Forelimb muscle (tissue), 1 donor: ENCODE measurements at regions not wholly inside any gene's neighbourhood (a gene's known extent, or its start where the extent isn't known, plus 50 kb on each side); places are given as distances from the start of the nearest gene placed in this dataset.

Experiments used
- DNase-seq: peaks from one replicate; pipeline ENCODE4 v3.0.0-alpha.2; 2013; ENCODE audit warnings: low read depth

DNA sequence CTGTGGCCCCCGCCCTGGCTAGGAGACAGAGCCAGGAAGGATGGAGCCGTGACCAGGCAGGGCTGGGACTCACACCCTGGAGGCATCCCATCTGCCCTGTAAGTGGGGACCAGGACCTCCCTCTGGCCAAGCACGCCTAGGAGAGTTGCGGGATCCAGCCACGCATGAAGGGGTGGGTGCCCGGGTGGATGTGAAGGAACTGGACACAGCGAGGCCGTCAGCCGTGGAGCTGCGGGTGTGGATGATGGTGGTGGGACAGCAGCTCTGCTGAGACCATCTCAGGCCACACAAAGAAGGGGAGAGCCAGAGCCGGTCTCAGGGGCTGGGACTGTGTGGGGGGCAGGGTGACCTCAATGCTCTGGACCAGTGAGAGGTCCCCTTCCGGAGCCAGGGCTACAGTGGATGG, 746.4 kb downstream of the BRD1 start:
- DNase-seq = no peak

DNA sequence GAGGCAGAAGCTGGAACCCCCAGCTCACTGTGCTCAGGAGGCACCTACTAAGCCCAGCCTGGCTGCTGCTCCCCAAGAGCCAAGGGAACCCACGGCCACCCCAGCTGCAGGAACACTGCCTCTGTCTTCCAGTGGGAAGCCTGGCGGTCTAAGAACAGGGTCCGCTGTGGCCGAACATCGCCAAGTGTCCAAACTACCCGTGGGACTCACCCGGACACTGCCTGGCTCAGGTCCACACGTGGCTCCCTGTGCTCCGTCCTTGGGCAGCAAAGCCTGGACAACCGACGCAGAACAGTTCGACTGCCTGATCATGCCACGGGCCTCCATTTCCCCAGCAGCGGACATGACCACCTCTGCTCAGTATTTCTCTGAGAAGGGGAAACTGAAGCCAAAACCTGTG, 747.0 kb downstream of the BRD1 start:
- DNase-seq = no peak

DNA sequence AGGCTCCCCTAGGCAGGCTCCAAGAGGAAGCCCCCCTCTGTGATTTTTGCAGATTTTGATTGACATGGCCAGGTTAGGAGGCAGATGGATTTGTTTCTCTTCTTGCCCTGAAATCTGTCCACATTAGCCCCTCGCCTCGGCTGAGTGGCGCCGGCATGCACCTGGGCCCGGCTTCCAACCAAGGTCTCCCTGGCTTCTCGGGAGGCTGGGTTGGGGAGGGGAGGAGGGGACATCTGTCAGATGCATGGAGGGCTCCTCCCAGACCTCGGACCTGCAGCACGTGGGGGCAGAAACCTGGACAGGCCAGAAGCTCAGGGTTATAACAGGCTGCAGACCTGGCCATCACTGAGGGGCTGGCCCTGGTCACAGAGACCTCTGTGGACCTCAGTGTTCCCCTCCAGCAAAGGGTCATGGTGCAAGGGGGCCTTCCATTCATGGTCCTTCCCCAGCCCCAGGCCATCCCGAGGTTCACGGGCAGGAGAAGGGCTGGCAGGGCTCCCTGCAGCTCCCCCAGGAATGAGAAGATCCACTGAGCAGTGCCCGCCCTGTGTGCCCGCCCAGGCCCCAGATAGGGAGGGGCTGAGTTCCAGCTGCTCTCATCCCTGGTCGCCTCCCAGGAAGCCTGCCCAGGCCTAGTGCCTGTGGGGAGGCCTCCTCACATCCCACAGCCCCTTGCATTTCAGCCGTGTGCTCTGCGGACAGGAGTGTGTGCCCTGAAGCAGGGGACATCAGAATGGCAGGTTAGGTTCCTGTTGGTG, 747.8 kb downstream of the BRD1 start:
- no peak for DNase-seq

DNA sequence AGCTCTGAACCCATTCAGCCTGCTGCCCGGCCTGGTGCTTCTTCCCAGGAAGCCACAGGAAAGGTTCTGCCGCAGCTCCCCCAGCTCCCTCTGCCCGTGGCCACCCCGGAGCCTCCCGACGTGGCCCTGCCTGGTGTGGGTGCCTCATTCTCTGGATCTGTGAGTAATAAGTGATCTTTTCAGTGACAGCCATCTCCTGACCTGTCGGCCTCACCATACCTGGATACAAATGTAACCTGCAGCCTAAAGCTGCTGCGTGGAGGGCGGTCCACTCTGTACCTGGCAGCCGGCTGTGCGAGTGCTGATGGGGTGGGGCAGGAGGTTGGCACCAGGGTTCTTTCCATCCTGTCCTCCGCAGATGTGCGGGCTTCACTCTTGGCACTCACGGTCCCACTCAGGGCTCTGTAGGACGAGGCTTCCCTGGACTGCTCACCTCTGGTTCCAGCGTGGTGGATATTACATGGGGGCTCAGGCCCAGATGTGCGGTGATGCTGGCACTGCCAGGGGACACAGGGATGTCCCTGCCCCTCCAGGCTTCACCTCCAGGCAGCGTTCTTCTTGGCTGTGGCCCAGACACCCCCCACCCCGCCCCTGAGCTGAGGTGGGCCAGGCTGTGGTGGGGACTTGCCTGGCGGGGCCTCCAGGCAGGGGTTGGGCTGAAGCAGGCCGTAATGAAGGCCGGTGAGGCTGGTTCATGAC, 748.5 kb downstream of the BRD1 start:
- DNase-seq = no peak

DNA sequence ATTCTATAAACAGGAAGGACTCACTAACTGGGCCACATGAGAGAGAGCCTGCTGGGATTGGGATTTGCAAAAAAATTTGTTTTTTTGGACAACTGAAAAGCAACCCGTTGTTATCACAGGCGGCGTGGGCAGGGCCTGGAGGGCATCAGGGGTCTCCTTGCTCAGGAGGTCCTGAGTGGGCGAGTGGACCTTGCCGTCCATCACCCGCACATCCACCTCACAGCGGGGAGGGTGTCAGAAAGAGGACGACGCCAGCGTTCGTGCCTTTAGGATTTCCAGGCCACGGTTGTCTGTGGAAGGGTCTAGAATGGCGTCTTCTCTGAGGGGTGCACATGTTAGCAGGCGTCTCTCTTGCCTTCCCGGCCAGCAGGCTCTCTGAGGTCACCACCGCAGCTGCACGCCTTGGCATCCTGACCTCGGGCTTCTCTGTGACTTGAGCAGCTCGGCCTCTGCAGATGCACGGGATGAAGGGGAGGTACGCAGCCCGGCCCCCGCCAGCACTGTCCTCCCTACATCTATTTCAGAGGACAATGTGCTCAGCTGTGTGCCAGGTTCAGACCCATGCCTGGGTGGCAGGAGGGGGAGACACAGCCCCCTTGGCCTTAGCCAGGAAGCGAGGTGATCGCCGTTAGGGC, 749.5 kb downstream of the BRD1 start:
- no peak for DNase-seq

DNA sequence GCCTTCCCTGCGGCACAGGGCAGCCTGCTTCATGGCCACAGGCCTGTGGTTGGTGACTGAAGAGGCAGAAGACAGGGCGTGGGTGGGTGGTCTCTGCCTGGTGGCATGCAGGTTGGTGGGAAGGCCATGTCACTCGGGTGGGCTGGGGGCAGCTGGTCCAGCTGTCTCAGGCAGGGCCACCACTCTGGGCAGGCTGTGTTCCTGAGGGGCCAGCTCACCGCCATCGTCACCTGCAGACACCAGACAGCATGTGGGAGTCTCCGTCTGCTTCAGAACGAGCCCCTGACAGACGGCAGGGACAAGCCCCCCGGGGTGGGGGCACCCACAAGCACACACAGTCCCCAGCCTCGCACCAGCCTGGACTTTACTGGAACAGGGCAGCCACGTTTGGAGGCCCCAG, 750.1 kb downstream of the BRD1 start:
- DNase-seq = no peak

DNA sequence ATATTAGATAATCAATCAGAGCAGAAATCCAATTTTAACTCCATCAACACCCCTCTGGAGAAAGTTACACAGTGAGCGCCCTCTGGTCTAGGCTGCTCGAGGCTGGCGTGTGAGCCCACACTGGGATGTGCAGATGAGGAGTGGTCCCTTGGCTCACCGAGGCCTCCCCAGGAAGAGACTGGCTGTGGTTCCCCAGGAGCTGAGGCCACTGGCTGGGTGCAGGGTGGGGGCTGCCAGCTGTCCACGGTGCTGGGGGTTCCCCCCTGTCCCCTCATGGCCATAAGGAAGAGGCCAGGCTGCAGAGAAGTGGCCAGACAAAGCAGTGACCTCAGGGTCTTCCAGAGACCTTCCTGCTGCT, 750.7 kb downstream of the BRD1 start:
- no peak for DNase-seq

DNA sequence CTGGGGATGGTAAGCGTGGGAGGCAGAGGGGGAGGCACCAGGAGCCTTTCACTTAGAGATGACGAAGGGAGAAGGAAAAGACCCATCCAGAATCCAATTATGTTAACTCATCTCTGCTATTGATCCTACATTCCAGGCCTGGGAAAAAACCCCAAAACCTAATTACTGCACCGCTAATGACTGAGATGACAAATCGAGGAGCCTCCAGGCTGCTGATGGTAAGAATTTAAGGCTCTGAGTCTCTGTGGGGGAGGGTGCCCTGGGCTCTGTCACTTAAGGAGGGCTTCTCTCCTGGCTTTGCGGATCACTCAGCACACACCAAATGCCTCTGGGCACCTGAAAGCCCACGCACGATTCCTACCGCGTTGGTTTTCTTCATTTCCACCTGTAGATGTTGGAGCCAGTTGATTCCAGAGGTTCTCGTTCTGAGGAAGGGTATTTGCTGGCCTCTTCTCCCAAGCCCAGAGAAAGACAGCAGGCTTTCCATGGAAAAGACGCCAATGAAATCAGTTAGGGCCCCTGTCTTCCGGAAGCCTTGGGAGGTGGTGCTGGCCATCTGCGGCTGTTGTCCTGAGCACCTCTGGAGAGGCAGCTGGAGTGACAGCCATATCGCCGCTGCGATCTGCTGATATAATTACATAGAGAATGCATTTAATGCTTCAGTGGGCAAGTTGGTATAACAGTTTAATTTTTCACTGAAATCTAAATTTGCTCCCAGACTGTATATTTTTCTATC, 751.2 kb downstream of the BRD1 start:
- DNase-seq = no peak

DNA sequence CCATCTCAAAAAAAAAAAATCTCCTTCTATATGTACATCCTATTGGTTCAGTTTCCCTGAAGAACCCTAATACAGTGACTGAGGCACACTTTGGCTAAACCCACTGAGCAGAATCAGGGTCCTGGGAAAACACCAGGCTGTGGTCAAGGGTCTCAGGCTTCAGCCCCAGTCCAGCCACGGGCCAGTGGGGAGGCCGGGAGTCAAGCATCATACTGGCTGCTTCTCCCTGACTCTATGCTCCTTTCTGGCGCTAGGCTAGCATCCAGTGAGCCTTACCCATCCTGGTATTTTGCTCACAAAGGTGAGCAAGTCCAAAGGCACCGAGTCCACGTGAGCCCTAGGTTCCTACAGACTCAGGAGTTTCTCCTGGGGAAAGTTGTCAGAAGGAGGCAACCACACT, 752.5 kb downstream of the BRD1 start:
- no peak for DNase-seq

DNA sequence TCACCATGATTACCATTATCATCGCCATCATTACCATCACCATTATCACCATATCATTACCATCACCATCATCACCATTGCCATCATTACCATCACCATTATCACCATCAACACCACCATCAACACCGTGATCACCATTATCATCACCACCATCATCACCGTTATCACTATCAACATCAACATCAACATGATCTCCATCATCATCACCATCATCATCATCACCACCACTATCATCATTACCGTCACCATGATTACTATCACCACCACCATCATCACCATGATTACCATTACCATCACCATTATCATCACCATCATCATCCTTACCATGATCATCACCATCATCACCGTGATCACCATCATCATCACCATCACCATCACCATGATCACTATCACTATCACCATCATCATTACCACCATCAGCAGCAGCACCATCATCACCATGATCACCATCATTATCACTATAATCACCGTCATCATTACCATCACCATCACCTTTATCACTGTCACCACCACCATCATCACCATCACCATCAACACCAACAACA, 753.7 kb downstream of the BRD1 start:
- no peak for DNase-seq

DNA sequence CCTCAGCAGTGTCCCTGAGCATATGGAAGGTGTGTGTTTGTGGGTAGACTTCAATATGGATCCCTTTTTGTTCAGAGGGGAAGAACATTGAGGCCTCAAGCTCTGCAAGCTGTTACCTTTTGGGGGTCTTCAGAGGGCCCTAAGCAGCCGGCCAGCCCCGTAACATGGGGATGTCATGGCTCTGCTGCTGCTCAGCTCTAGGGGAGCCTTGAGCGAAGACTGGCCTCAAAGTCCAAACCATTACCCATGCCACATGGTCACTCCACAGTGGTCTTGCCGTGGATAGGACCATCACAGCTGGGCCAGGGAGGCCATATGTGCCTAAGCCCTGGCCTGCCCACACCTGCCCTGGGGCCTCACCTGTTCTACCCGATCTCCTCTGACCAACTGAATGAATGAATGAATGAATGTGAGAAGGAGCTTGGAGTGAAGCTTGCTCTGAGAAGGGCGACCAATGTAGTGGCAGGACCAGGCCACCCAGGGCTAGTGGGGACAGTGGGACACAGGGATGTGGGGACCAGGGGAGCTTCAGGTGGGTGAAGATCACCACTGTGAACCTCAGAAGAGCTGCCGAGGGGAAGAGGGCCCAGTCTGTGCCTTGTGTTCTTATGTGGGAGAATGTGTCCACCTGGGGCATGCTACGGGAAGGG, 754.6 kb downstream of the BRD1 start:
- DNase-seq = no peak

DNA sequence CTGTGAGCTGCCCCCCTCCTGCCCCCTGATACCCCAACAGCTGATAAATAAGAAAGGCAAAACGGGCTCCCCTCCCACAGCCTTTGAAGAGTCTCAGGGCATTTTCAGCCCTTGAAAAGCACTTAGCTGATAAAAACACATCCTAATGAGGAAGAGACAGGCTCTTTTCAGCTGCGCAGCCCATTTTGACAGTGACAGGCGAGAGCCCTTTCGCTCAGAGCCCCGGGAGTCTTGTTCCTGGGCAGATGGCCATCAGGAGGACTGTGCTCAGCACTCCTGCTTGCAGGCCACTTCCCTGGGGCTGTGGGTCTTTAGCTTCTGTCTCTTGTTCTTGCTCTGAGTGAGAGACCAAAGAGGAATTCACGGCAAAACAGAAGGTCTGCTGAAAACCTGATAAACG, 757.2 kb downstream of the BRD1 start:
- no peak for DNase-seq

DNA sequence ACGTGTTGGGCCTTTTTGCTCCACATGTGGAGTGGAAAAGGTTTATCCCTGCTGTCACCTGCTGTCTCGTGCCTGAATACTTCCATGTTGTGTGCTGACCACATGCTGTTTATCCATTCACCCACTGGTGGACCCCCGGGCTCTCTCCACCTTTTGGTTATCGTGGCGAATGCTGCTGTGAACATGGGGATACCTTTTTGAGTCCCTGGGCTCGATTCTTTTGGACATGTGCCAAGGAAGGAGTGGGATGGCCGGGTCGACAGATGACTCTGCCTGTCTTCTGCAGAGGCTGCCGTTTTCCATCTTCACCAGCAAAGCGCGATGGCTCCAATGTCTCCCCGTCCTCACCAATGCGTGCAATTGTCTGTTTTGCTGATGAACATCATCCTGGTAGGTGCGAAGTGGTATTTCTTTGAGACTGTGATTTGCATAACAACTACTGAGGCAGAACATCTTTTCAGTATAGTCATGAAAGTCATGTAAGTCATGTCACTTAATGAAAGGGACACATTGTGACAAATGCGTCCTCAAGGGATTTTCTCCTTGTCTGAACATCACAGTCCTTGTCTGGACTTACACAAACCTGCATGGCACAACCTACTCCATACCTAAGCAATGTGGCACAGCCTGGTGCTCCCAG, 758.7 kb downstream of the BRD1 start:
- DNase-seq = no peak

DNA sequence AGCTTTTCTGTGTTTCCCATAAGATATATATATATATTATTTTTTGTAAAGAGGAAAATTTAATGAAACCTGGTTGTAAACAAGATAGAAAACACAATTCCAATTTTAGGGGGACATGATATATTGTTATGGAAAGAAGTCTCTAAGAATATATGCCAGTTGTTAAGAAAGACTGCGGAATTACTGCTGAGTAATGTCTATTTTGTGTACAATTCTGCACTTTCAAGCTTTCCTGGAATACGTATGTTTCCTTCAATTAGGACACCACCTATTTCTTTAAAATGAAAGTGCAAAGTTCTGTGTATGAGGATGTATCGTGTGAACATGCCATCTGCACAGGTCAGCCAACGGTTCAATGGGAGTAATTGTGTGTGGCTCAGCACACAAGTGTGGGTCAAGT, 760.2 kb downstream of the BRD1 start:
- DNase-seq = no peak

DNA sequence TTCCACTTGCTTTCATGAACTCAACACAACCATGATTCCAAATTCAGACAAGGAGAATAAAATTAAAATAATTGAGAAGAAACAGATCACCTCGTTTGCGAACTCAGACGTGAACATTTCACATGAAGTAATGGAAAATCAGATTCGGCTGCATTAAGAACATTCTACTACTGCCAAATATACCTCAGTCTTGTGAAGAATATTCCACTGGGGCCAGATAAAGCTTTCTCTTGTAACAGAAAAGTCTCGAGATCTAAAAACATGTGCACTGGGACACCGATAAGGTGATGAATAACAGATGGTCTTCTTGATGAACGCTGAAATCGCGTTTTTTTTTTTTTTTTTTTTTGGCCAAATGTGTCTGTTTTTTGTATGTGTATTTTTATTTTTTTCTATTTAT, 761.1 kb downstream of the BRD1 start:
- DNase-seq = no peak

DNA sequence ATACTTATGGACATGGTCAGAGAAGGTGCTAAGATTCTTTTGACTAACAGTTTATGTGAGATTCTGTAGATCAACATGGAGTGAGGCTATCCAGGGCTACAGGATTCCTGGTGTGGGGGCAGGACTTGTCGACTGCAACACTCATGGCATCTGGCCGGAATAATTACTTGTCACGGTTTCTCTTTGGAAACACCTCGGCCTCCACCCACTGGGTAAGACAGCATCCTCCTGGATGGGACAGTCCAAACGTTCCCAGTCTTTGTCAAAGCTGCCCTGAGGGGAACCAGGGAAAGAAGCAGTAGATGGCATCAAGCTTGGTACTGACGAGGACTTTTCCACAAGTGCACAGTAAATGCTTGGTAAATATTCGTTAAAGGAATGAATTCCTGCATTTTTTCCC, 762.8 kb downstream of the BRD1 start:
- no peak for DNase-seq

DNA sequence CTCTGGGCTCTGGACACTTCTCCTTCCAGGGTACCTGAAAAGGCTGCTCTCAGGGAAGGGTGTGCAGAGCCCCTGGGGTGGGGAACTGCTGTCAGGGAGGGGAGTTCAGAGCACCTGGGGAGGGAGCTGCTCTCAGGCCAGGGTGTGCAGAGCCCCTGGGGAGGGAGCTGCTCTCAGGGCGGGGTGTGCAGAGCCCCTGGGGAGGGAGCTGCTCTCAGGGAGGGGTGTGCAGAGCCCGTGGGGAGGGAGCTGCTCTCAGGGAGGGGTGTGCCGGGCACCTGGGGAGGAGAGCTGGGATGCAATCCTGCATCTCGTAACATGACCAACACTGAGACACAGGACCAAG, 764.2 kb downstream of the BRD1 start:
- DNase-seq = no peak

DNA sequence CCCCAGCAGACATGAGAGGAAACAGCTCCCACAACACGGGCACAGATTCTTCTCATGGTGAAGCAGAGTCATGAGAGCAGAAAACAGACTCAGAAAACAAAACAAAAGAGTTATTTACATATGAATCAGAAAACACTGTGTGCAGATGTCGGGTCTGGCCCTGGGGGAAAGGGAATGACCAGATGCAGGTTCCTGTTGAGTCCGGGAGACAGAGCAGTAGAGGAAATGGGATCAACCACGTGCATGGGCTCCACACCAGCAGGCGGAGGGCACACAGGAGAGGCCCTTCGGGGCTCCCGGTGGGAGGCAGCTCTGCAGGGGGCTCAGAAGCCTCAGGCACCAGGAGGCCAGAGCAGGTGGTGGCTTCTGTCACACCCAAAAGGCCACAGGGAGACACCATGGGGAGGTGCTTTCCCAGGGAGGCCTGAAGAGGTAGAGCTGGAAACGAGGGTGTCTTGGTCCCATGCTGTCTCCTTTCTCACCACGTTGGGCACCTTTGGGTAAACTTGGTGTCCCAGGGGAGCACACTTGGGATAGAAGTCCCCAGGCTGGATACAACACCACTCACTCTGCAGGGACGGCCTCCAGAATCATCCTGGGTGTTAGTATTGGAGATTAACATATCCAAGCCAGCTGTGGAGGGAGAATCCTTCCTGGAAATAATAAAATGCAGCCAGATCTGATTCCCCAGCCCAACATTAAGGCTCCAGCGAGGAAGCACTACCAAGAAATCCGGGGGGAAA, 764.7 kb downstream of the BRD1 start:
- no peak for DNase-seq

DNA sequence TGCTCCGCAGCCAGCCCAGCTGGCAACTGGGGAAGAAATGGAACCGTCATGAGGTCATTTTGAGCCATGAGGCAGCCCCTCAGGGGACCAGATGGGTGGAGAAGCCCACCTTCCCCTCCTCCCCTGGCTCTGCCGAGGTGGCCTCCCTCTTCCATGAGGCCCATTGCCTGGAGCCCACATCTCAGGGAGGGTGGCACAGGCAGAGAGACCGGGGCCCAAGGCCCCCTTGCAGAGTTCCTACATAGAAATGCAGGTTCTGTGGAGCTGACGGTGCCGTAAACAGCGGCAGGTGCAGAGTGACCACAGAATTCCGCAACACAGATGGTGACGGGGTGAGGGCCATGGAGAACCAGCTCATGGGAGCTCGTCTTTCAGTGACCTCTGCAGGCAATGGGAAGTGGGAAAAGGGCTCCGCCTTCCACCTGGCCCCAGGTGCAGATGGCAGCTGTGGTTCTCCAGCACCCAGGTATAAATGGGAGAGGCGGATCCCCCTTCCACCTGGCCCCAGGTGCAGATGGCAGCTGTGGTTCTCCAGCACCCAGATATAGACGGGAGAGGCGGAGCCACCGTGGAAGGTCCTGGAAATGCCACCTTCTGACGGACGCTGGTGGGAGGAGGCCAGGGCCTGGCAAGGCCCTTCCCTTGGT, 765.4 kb downstream of the BRD1 start:
- DNase-seq = no peak

DNA sequence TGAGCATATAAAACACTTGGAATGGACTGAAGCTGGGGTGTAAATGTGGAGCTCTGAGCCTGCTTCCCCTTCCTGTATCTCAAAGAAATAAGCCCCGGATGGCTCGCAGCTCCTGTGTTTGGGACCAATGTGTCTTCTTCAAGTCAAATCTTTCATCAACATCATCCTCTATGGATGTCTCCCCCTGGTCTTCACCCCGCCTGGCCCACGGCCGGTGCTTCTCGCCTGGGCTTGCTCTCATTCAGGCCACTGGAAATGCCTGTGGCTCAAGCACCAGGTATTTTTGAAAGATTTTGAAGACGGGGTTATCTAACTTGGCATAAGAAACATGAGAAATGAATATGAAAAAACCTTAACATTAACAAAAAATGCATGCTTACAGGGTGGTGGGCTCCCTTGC, 769.8 kb downstream of the BRD1 start:
- DNase-seq = no peak
